HL-60 (cell line): ENCODE measurements at regions not wholly inside any gene's neighbourhood (a gene's known extent, or its start where the extent isn't known, plus 50 kb on each side); places are given as distances from the start of the nearest gene placed in this dataset.

ENCODE experiments used
- DNase-seq, 2 experiments: peaks; one replicate each; pipeline ENCODE4 v3.0.0-alpha.2; 2010 to 2020; ENCODE audit warnings: low read depth in 1 of 2, low spot score in 1 of 2
- H3K27ac ChIP-seq: fragments of 250-450 bp; sonication (Bioruptor Pico); replicated peaks from 2 replicates; pipeline ENCODE4 v1.5.1; 2020; ENCODE audit warnings: mild to moderate bottlenecking, moderate library complexity
- H3K27me3 ChIP-seq: fragments of 250-450 bp; sonication (Bioruptor Pico); 2 replicates; pipeline ENCODE4 v1.5.1; 2021; ENCODE audit warnings: mild to moderate bottlenecking, moderate library complexity; ENCODE audit not compliant: insufficient read depth, poor library complexity, severe bottlenecking
- H3K4me3 ChIP-seq: replicated peaks from 2 replicates; pipeline ENCODE4 v1.5.1; 2011; ENCODE audit warnings: mild to moderate bottlenecking, control low read depth, low read length; ENCODE audit not compliant: insufficient read depth
- CTCF ChIP-seq: IDR thresholded peaks from one replicate; pipeline ENCODE4 v1.5.1; 2011; ENCODE audit warnings: low read length, control low read depth, inconsistent platforms; ENCODE audit not compliant: insufficient read depth
- GABPA ChIP-seq: IDR thresholded peaks from 2 replicates; pipeline ENCODE4 v1.6.1; 2012; ENCODE audit warnings: low read depth
- POLR2AphosphoS5 ChIP-seq: IDR thresholded peaks from 2 replicates; pipeline ENCODE4 v1.6.1; 2012; ENCODE audit warnings: low read depth
- REST ChIP-seq: IDR thresholded peaks from 2 replicates; pipeline ENCODE4 v1.6.1; 2012; ENCODE audit warnings: low read depth; ENCODE audit not compliant: insufficient replicate concordance
- SPI1 ChIP-seq: IDR thresholded peaks from 2 replicates; pipeline ENCODE4 v1.6.1; 2012; ENCODE audit warnings: low read depth, mild to moderate bottlenecking, borderline replicate concordance

GRCh38 chr11:97751405-97751804 is 1269.3 kb upstream of the CNTN5 start:
- no peak for DNase-seq
- Histone ChIP-seq H3K27me3 (no peaks in the 10 kb centered on the region), H3K27ac (no peak overlapping the region), H3K4me3 (no peak overlapping the region)
- TF ChIP-seq REST (no peak), POLR2AphosphoS5 (no peak), CTCF (no peak), GABPA (no peak), SPI1 (no peak)

- DNase-seq, result no peak
- Histone ChIP-seq H3K27ac (no peak overlapping the region), H3K27me3 (no peaks in the 10 kb centered on the region), H3K4me3 (no peak overlapping the region)
- no peak for TF ChIP-seq POLR2AphosphoS5
- no peak for TF ChIP-seq GABPA
These were observed 1268.8 kb upstream of the CNTN5 start for GRCh38 chr11:97751952-97752351.

GRCh38 chr11:97754976-97755375 is 1265.8 kb upstream of the CNTN5 start:
- no peak for TF ChIP-seq REST
- TF ChIP-seq SPI1, result no peak
- no peak for TF ChIP-seq CTCF
- no peak for TF ChIP-seq POLR2AphosphoS5
- TF ChIP-seq GABPA, result no peak
- DNase-seq, result no peak
- Histone ChIP-seq H3K4me3 (no peak overlapping the region), H3K27me3 (no peaks in the 10 kb centered on the region), H3K27ac (no peak overlapping the region)

- TF ChIP-seq SPI1 (no peak), GABPA (no peak), REST (no peak), POLR2AphosphoS5 (no peak), CTCF (no peak)
- DNase-seq, result no peak
- H3K4me3 ChIP-seq, result no peak overlapping the region
- no peaks in the 10 kb centered on the region for H3K27me3 ChIP-seq
- H3K27ac ChIP-seq, result no peak overlapping the region
These were observed 1264.0 kb upstream of the CNTN5 start for GRCh38 chr11:97756571-97757335.
